ENCODE measurements at regions not wholly inside any gene's neighbourhood (a gene's known extent, or its start where the extent isn't known, plus 50 kb on each side); places are given as distances from the start of the nearest gene placed in this dataset.
A peak's percentile ranks its signal among the peaks of the same experiment; 100 is the strongest.
"Not testable (repeated sequence)": the region's sequence is repeated elsewhere in the genome, so short reads cannot be mapped to it uniquely, and the experiment has no call there.

GRCh38 chr3:75321060-75321459, 343.1 kb upstream of the FRG2C start:
- DNase-seq (ENCODE audit: low spot score): no peak

DNA sequence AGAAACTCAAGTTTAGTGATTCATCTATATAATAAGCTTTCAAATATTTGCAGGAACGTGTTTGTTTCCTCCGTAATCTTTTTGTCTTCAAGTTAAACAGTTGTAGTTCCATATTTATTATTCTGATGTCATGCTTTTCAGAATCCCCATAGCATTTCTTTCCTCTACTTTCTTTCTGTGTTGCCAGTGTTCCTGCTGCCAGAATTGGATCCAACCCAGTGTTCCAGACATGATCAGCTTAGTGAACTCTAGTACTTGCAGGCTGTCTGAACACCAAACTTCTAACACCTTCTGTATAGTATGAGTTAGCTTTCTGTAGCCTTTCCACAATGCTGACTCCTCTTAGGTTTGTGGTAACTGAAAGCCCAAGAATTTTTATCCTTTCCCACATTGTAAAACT, 340.2 kb upstream of the FRG2C start:
- not testable (repeated sequence) for DNase-seq (ENCODE audit: low spot score)

DNA sequence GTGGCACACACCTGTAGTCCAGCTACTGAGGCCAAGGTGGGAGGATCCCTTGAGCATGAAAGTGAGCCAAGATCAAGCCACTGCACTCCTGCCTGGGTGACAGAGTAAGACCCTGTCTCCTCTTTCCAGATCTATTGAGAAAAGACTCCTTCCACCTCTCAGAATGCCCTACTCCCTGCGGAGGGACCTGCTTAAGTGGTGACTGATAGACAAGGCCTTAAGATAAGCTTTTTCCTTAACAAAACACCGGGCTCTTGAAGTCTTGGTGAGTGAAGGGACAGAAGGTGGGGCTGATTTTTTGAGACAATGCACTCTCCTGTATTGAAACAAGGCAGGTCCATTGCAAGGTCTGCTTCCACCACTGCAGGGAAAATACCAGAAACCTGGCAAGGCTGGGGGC, 338.4 kb upstream of the FRG2C start:
- DNase-seq (ENCODE audit: low spot score): no peak

DNA sequence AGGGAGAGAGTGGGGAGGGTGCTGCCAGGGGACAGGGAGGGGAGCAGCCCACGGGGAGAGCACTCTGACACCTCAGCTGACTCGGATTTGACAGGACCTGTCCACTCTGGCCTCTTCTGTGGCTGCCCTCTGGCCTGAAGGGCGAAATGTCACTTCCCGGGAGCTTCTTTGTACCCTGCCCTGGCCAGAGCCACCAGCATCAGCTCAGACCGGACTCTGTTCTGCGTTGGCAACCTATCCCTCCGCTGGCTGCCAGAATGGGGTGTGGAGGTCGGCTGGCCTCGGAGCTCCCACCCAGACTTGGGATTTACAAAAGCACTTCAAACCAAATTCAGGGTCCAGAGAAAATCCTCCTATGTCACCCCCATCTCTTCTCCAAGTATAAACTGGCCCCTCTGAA, 336.7 kb upstream of the FRG2C start:
- DNase-seq (ENCODE audit: low spot score): no peak

DNA sequence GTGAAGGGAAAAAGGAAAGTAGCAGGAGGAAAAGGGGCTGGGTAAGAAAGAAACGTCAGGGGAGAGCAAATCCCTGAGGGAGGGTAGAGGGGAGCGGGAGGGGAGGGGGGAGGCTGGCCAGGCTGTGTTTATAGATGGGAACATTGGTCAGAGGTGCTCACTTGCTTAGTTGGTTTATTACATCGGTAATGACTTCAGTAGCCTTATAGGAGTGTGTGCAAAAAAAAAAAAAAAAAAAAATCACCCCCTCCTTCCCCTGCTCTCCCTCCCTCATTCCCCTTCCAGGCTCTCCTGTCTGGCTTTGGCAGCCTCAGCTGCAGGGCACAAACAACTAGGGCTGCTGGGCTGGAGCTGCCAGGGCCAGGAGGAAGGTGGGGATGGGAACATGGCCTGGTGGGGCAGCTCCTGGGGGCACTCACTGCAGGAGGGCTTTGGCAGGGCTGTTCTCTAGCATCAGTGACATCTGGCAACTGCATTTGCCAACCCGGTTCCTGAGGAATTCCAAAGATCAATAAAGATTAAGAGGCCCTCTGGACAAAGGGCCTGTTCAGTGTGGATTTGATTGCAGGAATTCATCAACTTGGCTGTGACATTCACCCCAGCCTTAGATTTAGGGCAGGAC, 334.5 kb upstream of the FRG2C start:
- DNase-seq (ENCODE audit: low spot score): no peak

GRCh38 chr3:75330446-75330845, 333.7 kb upstream of the FRG2C start:
- DNase-seq (ENCODE audit: low spot score): not testable (repeated sequence)

DNA sequence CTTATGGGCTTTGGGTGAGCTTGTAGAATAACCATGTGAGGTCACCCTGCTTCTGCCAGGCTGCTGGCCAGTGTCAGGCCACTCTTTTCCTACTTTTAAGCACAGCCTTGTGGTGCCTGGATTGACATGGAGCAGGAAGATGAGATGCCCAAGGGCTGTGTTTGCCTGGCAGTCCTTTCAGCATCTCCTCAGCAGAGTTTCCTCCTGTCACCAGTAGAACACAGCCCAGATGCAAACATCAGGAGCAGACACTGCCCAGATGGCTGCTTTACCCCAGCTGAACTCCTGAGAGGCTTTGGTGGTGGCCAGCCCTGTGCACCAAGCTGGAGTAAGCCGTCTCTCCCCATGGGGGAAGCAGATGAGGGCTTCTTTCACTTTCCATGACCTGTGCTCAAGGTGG, 332.0 kb upstream of the FRG2C start:
- not testable (repeated sequence) for DNase-seq (ENCODE audit: low spot score)

DNA sequence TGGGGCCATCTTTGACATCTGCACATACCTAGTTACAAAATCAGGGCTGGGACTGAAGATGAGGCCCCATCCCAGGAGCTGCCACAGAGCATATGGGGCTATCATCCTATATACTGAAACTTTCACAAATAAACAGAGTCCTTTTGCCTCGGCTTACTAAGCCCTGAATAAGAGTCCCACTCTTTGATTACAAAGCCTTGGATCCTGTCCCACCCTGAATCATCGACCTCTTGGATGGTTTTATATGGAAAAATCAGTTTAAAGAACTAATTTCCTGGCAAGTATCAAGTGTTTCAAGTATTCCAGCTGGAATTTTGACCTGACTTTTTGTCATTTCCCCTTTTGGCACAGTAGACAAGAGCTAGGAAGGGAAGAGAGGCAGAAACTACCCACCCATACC, 331.3 kb upstream of the FRG2C start:
- no peak for DNase-seq (ENCODE audit: low spot score)

- DNase-seq (ENCODE audit: low spot score): no peak
Observed at GRCh38 chr3:75334299-75334698, 329.8 kb upstream of the FRG2C start.

- DNase-seq (ENCODE audit: low spot score): no peak
Observed at GRCh38 chr3:75337226-75337900, 326.8 kb upstream of the FRG2C start.

- DNase-seq (ENCODE audit: low spot score): no peak
Observed at GRCh38 chr3:75338342-75338741, 325.8 kb upstream of the FRG2C start.

GRCh38 chr3:75341324-75342067, 322.6 kb upstream of the FRG2C start:
- DNase-seq (ENCODE audit: low spot score): no peak

DNA sequence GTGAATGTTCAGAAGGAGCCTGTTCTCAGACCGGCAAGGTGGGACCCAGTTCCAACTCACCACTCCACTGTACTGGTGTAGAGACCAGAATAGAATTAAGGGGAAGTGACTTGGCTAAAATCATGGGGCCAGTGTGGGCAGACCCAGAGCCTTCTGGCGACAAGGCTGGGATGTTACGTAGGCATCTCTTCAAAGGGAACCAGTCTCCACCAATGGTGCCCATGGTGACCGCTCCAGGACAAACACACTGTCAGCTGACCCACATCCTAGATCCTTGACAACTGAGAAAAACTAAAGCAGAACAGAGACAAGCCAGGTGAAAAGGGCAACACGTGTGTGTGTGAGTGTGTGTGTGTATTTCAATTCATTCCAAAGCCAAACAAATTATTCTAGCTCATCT, 321.7 kb upstream of the FRG2C start:
- DNase-seq (ENCODE audit: low spot score): no peak

- not testable (repeated sequence) for DNase-seq (ENCODE audit: low spot score)
Observed at GRCh38 chr3:75350536-75350935, 313.6 kb upstream of the FRG2C start.

DNA sequence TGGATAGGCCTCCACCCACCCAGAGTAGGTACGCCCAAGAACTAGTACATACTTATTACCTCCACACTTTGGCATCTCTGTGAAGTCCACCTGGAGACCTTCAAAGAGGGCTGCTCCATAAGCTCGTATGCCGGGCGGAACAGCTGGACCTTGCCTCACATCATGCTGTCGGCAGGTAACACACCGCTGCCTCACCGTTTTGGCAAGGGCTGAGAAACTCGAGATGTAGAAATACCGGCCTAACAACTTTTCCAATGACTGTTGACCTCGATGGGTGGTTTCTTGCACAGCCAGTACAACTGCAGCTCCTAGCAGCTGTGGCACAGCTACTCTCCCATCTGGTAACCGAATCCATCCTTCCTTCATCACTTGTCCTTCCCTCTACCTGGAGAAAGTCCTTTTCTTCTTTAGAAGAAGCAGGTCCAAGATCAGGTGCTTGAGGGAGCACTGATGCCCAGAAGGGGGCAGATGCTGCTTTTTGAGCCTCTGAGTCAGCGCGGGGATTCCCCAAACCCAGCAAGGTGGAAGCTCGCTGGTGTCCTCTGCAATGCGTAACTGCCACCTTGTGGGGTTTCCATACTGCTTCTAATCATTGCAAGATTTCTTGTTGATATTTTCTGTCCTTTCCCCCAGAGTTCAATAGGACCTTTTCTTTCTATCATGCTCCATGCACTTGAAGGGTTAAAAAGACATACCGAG, 301.9 kb upstream of the FRG2C start:
- not testable (repeated sequence) for DNase-seq (ENCODE audit: low spot score)

DNA sequence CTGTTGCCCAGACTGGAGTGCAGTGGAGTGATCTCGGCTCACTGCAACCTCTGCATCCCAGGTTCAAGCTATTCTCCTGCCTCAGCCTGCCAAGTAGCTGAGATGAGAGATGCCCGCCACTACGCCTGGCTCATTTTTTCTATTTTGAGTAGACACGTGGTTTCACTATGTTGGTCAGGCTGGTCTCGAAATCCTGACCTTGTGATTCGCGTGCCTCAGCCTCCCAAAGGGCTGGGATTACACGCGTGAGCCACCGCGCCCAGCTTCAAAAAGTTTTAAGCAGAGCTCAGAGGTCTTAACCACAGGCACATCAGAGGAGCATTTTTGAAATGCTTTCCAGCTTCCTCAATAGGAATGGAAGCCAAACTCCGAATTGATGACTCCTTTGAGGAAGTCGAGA, 291.2 kb upstream of the FRG2C start:
- DNase-seq (ENCODE audit: low spot score): not testable (repeated sequence)

DNA sequence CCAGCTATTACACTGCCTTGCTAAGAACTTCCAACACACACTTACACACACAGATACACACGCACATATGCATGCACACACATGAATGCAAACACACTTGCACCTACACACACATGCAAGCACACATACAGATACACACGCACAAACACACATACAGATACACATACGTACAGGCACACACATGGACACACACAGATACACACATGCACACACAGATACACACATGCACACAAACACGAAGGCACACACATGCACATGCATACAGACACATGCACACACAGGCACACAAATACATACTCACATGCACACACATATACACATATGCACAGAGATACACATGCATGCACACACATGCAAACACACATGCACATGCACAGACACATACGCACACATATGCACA, 284.3 kb upstream of the FRG2C start:
- not testable (repeated sequence) for DNase-seq (ENCODE audit: low spot score)

DNA sequence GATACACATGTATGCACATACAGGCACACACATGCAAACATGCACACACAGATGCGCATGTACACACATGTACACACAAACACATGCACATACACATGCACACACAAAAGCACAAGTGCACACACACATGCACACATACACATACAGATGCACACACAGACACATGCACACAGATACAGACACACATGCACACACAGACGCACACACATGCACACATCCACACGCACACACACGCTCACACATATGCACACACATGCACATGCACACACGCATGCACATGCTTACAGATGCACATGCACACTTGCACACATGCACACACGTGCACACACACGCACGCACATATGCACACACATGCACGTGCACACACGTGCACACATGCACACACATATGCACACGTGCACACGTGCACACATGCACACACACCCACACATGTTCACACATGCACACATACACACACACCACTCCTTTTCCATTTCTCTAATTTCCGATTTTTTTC, 283.8 kb upstream of the FRG2C start:
- no peak for DNase-seq (ENCODE audit: low spot score)

GRCh38 chr3:75384016-75384415, 280.1 kb upstream of the FRG2C start:
- not testable (repeated sequence) for DNase-seq (ENCODE audit: low spot score)

- peak; percentile 18 for DNase-seq (ENCODE audit: low spot score)
Observed at GRCh38 chr3:75388486-75389124, 275.5 kb upstream of the FRG2C start.

- DNase-seq (ENCODE audit: low spot score): not testable (repeated sequence)
Observed at GRCh38 chr3:75393288-75393694, 270.8 kb upstream of the FRG2C start.

DNA sequence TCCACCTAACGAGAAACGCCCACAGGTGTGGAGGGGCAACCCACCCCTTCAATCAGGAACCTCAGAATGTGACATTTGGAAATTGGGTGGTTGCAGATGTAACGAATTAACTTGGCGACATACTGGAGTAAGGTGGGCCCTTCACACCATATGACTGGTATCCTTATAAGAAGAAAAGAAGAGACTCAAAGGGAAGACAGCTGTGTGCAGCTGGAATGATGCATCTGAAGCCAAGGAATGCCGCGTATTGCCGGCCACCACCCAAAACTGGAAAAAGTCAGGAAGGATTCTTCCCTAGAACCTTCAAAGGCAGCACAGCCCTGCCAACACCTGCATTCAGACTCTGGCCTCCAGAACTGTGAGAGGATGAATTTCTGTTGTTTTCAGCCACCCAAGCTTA, 270.0 kb upstream of the FRG2C start:
- not testable (repeated sequence) for DNase-seq (ENCODE audit: low spot score)
